ENCODE measurements at regions not wholly inside any gene's neighbourhood (a gene's known extent, or its start where the extent isn't known, plus 50 kb on each side); places are given as distances from the start of the nearest gene placed in this dataset.

GRCh38 chr1:56077206-56077605 is 502.2 kb downstream of the PLPP3 start:
- TF ChIP-seq CTCF (IDR thresholded peaks at IDR 0.05; ENCODE audit: extremely low read depth, missing control alignments), result no peak
- no peak for DNase-seq (ENCODE audit: low spot score)

- no peak for DNase-seq (ENCODE audit: low spot score)
These were observed 505.2 kb downstream of the PLPP3 start for GRCh38 chr1:56074007-56074651.

GRCh38 chr1:56073614-56074006 is 505.8 kb downstream of the PLPP3 start:
- no peak for TF ChIP-seq CTCF (IDR thresholded peaks at IDR 0.05; ENCODE audit: extremely low read depth, missing control alignments)
- no peak for DNase-seq (ENCODE audit: low spot score)

More at GRCh38 chr1:56074007-56074651, 505.2 kb downstream of the PLPP3 start:
- no peak for TF ChIP-seq CTCF (IDR thresholded peaks at IDR 0.05; ENCODE audit: extremely low read depth, missing control alignments)

- DNase-seq (ENCODE audit: low spot score), result no peak
- no peak for TF ChIP-seq CTCF (IDR thresholded peaks at IDR 0.05; ENCODE audit: extremely low read depth, missing control alignments)
These were observed 506.2 kb downstream of the PLPP3 start for GRCh38 chr1:56073206-56073605.

GRCh38 chr1:56072310-56072709 is 507.1 kb downstream of the PLPP3 start:
- TF ChIP-seq CTCF (IDR thresholded peaks at IDR 0.05; ENCODE audit: extremely low read depth, missing control alignments), result no peak
- no peak for DNase-seq (ENCODE audit: low spot score)

GRCh38 chr1:56071351-56071750 is 508.0 kb downstream of the PLPP3 start:
- DNase-seq (ENCODE audit: low spot score), result no peak
- TF ChIP-seq CTCF (IDR thresholded peaks at IDR 0.05; ENCODE audit: extremely low read depth, missing control alignments), result no peak

- no peak for DNase-seq (ENCODE audit: low spot score)
- no peak for TF ChIP-seq CTCF (IDR thresholded peaks at IDR 0.05; ENCODE audit: extremely low read depth, missing control alignments)
These were observed 508.8 kb downstream of the PLPP3 start for GRCh38 chr1:56070601-56071000.

All from GM20000 (cell line).